Thoracic aorta (tissue), 2 donors: ENCODE measurements at regions not wholly inside any gene's neighbourhood (a gene's known extent, or its start where the extent isn't known, plus 50 kb on each side); places are given as distances from the start of the nearest gene placed in this dataset.

ENCODE experiments used
- ATAC-seq: fragments of 150-250 bp; one replicate; pipeline ENCODE4 v1.8.0; 2017; ENCODE audit warnings: low read depth; ENCODE audit not compliant: insufficient number of reproducible peaks, low FRiP score
- DNase-seq: peaks from one replicate; pipeline ENCODE4 v3.0.0-alpha.2; 2020; ENCODE audit warnings: low spot score
- H3K27ac ChIP-seq, 2 donors: fragments of 200-600 bp; sonication (generic); 1 replicate in 1 of 2; 2 replicates in 1 of 2; pipeline ENCODE4 v1.5.1; 2016; ENCODE audit warnings: mild to moderate bottlenecking in 2 of 2, moderate library complexity in 2 of 2
- H3K27me3 ChIP-seq: fragments of 200-600 bp; sonication (generic); replicated peaks from 2 replicates; pipeline ENCODE4 v1.6.0; 2016; ENCODE audit warnings: mild to moderate bottlenecking; ENCODE audit not compliant: insufficient read depth
- H3K36me3 ChIP-seq: fragments of 200-600 bp; sonication (generic); one replicate; pipeline ENCODE4 v1.5.1; 2016
- H3K4me1 ChIP-seq, 2 donors: fragments of 200-600 bp; sonication (generic); 1 replicate in 1 of 2; 2 replicates in 1 of 2; pipeline versions ENCODE4 v1.5.1 to v1.6.0; 2016; ENCODE audit warnings: low read depth in 2 of 2, mild to moderate bottlenecking in 1 of 2; ENCODE audit not compliant: control insufficient read depth in 1 of 2
- H3K4me3 ChIP-seq: fragments of 200-600 bp; sonication (generic); 2 replicates; pipeline ENCODE4 v1.5.1; 2016; ENCODE audit warnings: mild to moderate bottlenecking
- H3K9me3 ChIP-seq: fragments of 200-600 bp; sonication (generic); 2 replicates; pipeline ENCODE4 v1.5.1; 2016
- CTCF ChIP-seq: fragments of 200-600 bp; sonication (generic); IDR thresholded peaks from one replicate; pipeline ENCODE4 v1.5.1; 2019; ENCODE audit warnings: antibody characterized with exemption

DNA sequence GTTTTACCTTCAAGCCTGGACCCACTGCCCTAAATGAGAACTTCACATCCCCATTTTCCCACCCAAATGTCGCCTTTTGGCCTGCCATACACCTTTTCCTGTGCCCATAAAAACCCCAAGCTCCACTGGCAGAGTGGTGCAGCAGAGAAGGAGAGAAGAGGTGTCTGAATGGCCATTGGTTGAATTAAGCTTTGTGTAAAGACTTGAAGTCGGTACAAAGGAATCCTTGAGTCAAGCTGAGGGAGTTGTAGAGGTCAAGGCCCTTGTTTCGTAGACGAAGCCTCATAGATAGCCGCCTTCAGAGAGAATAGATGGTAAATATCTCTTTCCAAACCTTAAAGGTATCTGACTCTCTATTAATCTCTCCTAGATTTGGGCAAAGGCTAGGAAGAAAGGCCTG, 1479.2 kb upstream of the PRR20A start:
- Histone ChIP-seq H3K27ac (no peak overlapping the region), H3K4me3 (no peak overlapping the region), H3K27me3 (no peaks in the 10 kb centered on the region), H3K9me3 (no peaks in the 10 kb centered on the region), H3K4me1 (no peaks in the 10 kb centered on the region), H3K36me3 (no peaks in the 10 kb centered on the region)
- no peak for ATAC-seq
- TF ChIP-seq CTCF = no peak
- no peak for DNase-seq

GRCh38 chr13:55664178-55664577, 1476.5 kb upstream of the PRR20A start:
- no peaks in the 10 kb centered on the region for H3K4me1 ChIP-seq
- H3K9me3 ChIP-seq = no peaks in the 10 kb centered on the region
- DNase-seq = no peak
- ATAC-seq = no peak
- no peak for TF ChIP-seq CTCF
- H3K36me3 ChIP-seq = no peaks in the 10 kb centered on the region
- H3K4me3 ChIP-seq = no peak overlapping the region
- H3K27ac ChIP-seq = no peak overlapping the region
- H3K27me3 ChIP-seq = no peaks in the 10 kb centered on the region

DNA sequence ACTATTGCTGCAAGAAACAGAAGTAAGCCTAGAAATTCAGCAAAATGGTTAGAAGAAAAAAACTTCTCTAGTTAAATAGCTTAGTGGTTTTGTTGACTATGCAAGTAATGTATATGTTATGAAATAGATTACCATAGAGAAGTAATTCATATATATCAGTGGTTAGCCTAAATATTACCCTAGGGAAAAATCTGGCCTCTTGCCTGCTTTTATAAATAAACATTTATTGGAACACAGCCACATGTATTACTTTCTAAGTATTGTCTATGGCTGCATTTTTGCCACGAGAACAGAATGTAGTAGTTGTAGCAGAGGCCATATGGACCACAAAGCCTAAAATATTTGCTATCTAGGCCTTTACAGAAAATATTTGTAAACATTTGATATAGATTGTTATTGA, 1471.7 kb upstream of the PRR20A start:
- Histone ChIP-seq H3K36me3 (no peaks in the 10 kb centered on the region), H3K9me3 (no peaks in the 10 kb centered on the region), H3K4me1 (no peaks in the 10 kb centered on the region), H3K27ac (no peak overlapping the region), H3K4me3 (no peak overlapping the region), H3K27me3 (no peaks in the 10 kb centered on the region)
- no peak for TF ChIP-seq CTCF
- no peak for ATAC-seq
- no peak for DNase-seq

DNA sequence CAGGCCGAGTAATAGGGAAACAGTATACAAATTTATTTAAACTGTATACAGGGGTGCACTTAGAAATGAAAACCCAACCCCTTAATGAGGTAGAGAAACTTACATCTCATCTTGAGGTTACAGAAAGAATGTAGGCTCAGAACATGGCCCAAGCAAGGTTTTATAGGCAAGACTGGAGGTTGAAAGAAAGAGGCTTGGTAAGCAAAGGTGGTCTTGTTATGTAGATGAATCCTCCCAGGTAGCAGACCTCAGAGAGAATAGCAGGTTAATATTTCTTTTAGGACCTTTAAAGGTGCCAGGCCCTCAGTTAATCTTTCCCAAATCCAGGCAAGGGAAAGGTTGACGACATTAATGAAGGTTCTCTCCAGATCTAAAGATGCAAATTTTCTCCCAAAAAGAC, 1466.8 kb upstream of the PRR20A start:
- ATAC-seq = no peak
- Histone ChIP-seq H3K27ac (no peak overlapping the region), H3K4me1 (no peaks in the 10 kb centered on the region), H3K27me3 (no peaks in the 10 kb centered on the region), H3K9me3 (no peaks in the 10 kb centered on the region), H3K36me3 (no peaks in the 10 kb centered on the region), H3K4me3 (no peak overlapping the region)
- no peak for DNase-seq
- no peak for TF ChIP-seq CTCF

DNA sequence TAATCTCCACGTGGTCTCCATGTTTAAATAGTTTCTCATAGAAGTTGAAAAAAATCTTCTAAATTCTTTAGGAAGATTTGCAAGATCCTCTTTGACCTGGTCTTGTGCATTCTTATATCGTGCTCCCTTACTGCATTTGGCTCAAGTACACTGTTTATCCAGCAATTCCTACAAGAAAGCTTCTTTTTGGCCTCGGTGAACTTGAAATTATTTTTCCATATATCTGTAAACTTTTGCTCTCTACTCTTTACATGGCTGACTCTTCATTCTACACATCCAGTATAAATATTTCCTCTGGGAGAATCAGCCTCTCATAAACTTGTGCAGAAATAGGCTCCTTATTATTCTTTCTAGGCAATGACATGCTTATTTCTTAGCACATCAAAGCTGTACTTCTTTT, 1457.9 kb upstream of the PRR20A start:
- Histone ChIP-seq H3K9me3 (no peaks in the 10 kb centered on the region), H3K4me3 (no peak overlapping the region), H3K4me1 (no peaks in the 10 kb centered on the region), H3K27me3 (no peaks in the 10 kb centered on the region), H3K27ac (no peak overlapping the region), H3K36me3 (no peaks in the 10 kb centered on the region)
- ATAC-seq (no peak), DNase-seq (no peak)
- TF ChIP-seq CTCF = no peak
